Neural cell (in vitro differentiated cells): ENCODE measurements at regions not wholly inside any gene's neighbourhood (a gene's known extent, or its start where the extent isn't known, plus 50 kb on each side); places are given as distances from the start of the nearest gene placed in this dataset.
A peak's percentile ranks its signal among the peaks of the same experiment; 100 is the strongest.

Source experiments
- H2AFZ ChIP-seq: fragments of 200-600, 300-800 bp; sonication (generic), shearing (Covaris generic); 2 replicates; pipeline ENCODE4 v1.6.0; 2014; ENCODE audit warnings: low read depth, mild to moderate bottlenecking, antibody characterized with exemption, low read length, moderate library complexity
- H3F3A ChIP-seq: fragments of 200-600 bp; shearing (Covaris generic); 2 replicates; pipeline ENCODE4 v1.6.1; 2016; ENCODE audit warnings: mild to moderate bottlenecking, moderate library complexity, mixed read lengths, antibody characterized with exemption, low read length; ENCODE audit not compliant: insufficient read depth, poor library complexity, severe bottlenecking
- H3K27ac ChIP-seq: fragments of 200-600, 300-800 bp; sonication (generic), shearing (Covaris generic); 2 replicates; pipeline ENCODE4 v1.5.1; 2014; ENCODE audit warnings: mild to moderate bottlenecking, low read length, moderate library complexity
- H3K27me3 ChIP-seq: fragments of 300-800, 200-600 bp; sonication (generic), shearing (Covaris generic); 2 replicates; pipeline ENCODE4 v1.6.0; 2014; ENCODE audit warnings: mild to moderate bottlenecking, low read depth, low read length, moderate library complexity; ENCODE audit not compliant: insufficient read depth
- H3K36me3 ChIP-seq: fragments of 300-800, 200-600 bp; sonication (generic), shearing (Covaris generic); 2 replicates; pipeline ENCODE4 v1.5.1; 2014; ENCODE audit warnings: mild to moderate bottlenecking, antibody characterized with exemption, low read length, moderate library complexity; ENCODE audit not compliant: insufficient read depth
- H3K4me2 ChIP-seq: fragments of 300-800, 200-600 bp; sonication (generic), shearing (Covaris generic); 2 replicates; pipeline ENCODE4 v1.6.0; 2014; ENCODE audit warnings: mild to moderate bottlenecking, low read length
- H3K4me3 ChIP-seq: fragments of 300-800, 200-600 bp; sonication (generic), shearing (Covaris generic); 2 replicates; pipeline ENCODE4 v1.5.1; 2014; ENCODE audit warnings: mild to moderate bottlenecking, low read length, moderate library complexity
- H3K79me2 ChIP-seq: fragments of 200-600 bp; shearing (Covaris generic); replicated peaks from 2 replicates; pipeline ENCODE4 v1.6.0; 2014; ENCODE audit warnings: mild to moderate bottlenecking, low read length, moderate library complexity; ENCODE audit not compliant: insufficient read depth
- H3K9ac ChIP-seq: fragments of 300-800, 200-600 bp; sonication (generic), shearing (Covaris generic); 2 replicates; pipeline ENCODE4 v1.6.1; 2016; ENCODE audit warnings: mild to moderate bottlenecking, low read length, mixed read lengths
- H3K9me2 ChIP-seq: fragments of 200-600 bp; shearing (Covaris generic); 2 replicates; pipeline ENCODE4 v1.6.1; 2016; ENCODE audit warnings: mild to moderate bottlenecking, low read length, mixed read lengths; ENCODE audit not compliant: insufficient read depth
- H3K9me3 ChIP-seq: fragments of 200-600, 300-800 bp; sonication (generic), shearing (Covaris generic); 2 replicates; pipeline ENCODE4 v1.6.1; 2016; ENCODE audit warnings: mild to moderate bottlenecking, mixed run types, low read length, moderate library complexity, mixed read lengths
- H4K20me1 ChIP-seq: fragments of 200-600 bp; shearing (Covaris generic); 2 replicates; pipeline ENCODE4 v1.6.1; 2016; ENCODE audit warnings: mild to moderate bottlenecking, mixed run types; ENCODE audit not compliant: insufficient read depth
- EP300 ChIP-seq: fragments of 450-650 bp; conservative IDR thresholded peaks from 2 replicates; pipeline ENCODE4 v1.6.1; 2014; ENCODE audit warnings: antibody characterized with exemption, mild to moderate bottlenecking, moderate library complexity; ENCODE audit not compliant: poor library complexity, severe bottlenecking
- EZH2 ChIP-seq: fragments of 200-600, 300-800 bp; shearing (Covaris generic), sonication (generic); IDR thresholded peaks from 2 replicates; pipeline ENCODE4 v1.6.1; 2014; ENCODE audit warnings: antibody characterized with exemption, low read length, borderline replicate concordance, mild to moderate bottlenecking; ENCODE audit not compliant: insufficient read depth, poor library complexity, severe bottlenecking
- POLR2AphosphoS5 ChIP-seq: IDR thresholded peaks from 2 replicates; pipeline ENCODE4 v1.6.1; 2012
- RAD21 ChIP-seq: fragments of 450-650 bp; conservative IDR thresholded peaks from 2 replicates; pipeline ENCODE4 v1.6.1; 2014; ENCODE audit warnings: antibody characterized with exemption, mild to moderate bottlenecking, moderate library complexity
- SMC3 ChIP-seq: fragments of 450-650 bp; conservative IDR thresholded peaks from 2 replicates; pipeline ENCODE4 v1.6.1; 2014; ENCODE audit warnings: antibody characterized with exemption, mild to moderate bottlenecking, moderate library complexity; ENCODE audit not compliant: poor library complexity
- TAF1 ChIP-seq: IDR thresholded peaks from 2 replicates; pipeline ENCODE4 v1.6.1; 2012; ENCODE audit warnings: low read depth
- TF ChIP-seq, protein P1 (sequence below): fragments of 450-650 bp; IDR thresholded peaks from 2 replicates; pipeline ENCODE4 v1.5.1; 2014; ENCODE audit warnings: antibody characterized with exemption, mild to moderate bottlenecking, moderate library complexity; ENCODE audit not compliant: poor library complexity, severe bottlenecking
- TF ChIP-seq, protein P2 (sequence below): IDR thresholded peaks from 2 replicates; pipeline ENCODE4 v1.6.1; 2012; ENCODE audit warnings: borderline replicate concordance

DNA sequence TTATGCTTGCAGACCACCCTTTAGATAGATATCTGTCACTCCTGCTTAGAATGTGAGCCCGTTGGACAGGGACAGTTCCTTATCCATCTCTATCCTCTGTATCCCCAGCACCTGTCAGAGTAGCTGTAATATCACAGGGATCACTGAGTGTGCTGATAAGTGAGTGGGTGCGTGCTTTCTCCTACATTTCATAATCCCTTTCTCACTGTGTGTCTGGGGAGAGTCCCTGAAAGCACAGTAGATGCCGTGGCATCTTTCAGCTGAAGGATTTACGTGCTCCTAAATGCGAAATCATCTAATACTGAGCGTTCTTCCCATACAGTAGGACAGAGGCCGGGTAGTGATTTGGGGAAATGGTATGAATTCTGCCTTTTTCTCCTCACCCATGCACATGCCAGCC, 198.9 kb upstream of the SASH1 start:
- no peak overlapping the region for H3K27ac ChIP-seq
- H3K9me2 ChIP-seq, result no peaks in the 10 kb centered on the region
- no peaks in the 10 kb centered on the region for H4K20me1 ChIP-seq
- no peak overlapping the region for H2AFZ ChIP-seq
- no peak overlapping the region for H3K4me3 ChIP-seq
- no peaks in the 10 kb centered on the region for H3K9me3 ChIP-seq
- no peaks in the 10 kb centered on the region for H3K36me3 ChIP-seq
- no peak overlapping the region for H3K9ac ChIP-seq
- no peaks in the 10 kb centered on the region for H3F3A ChIP-seq
- H3K4me2 ChIP-seq, result no peak overlapping the region
- H3K79me2 ChIP-seq, result no peaks in the 10 kb centered on the region
- H3K27me3 ChIP-seq, result no peaks in the 10 kb centered on the region
- TF ChIP-seq EZH2, result no peak
- no peak for TF ChIP-seq RAD21
- no peak for TF ChIP-seq POLR2AphosphoS5
- no peak for TF ChIP-seq EP300

DNA sequence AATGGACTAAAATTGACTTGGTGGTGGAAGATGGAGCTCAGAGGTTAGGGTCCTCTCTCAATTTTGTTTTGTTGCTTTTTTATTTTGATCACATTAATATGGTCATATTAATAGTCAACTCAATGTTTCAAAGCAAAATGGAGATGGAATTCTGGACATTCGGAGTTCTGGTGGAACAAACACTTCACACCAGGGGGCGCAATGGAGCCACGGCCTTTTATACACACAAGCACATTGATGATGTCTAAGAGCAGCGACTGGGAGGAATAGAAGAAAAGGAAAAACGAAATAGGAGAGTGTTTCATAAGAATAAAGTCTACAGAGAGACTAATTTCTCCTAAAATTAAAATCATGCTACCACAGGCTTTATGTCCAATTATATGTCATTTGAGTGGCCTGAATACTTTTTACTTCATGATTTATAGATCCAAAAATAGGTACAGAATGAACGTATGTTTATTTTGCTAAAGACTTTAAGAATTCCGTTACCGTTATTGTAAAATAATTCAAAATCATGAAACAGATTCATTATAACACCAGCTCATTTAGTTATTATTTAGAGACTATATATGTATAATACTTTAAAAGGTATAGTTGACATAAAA, 197.6 kb upstream of the SASH1 start:
- Histone ChIP-seq H3F3A (no peaks in the 10 kb centered on the region), H3K79me2 (no peaks in the 10 kb centered on the region), H3K27ac (no peak overlapping the region), H3K9me2 (no peaks in the 10 kb centered on the region), H3K36me3 (no peaks in the 10 kb centered on the region), H3K9ac (no peak overlapping the region), H4K20me1 (no peaks in the 10 kb centered on the region), H3K4me3 (no peak overlapping the region), H3K4me2 (no peak overlapping the region), H2AFZ (no peak overlapping the region), H3K27me3 (no peaks in the 10 kb centered on the region), H3K9me3 (no peaks in the 10 kb centered on the region)
- TF ChIP-seq EP300 (no peak), TAF1 (no peak), RAD21 (peak; percentile 43), EZH2 (no peak), SMC3 (peak; percentile 50), POLR2AphosphoS5 (no peak)
- TF ChIP-seq, protein P1, sequence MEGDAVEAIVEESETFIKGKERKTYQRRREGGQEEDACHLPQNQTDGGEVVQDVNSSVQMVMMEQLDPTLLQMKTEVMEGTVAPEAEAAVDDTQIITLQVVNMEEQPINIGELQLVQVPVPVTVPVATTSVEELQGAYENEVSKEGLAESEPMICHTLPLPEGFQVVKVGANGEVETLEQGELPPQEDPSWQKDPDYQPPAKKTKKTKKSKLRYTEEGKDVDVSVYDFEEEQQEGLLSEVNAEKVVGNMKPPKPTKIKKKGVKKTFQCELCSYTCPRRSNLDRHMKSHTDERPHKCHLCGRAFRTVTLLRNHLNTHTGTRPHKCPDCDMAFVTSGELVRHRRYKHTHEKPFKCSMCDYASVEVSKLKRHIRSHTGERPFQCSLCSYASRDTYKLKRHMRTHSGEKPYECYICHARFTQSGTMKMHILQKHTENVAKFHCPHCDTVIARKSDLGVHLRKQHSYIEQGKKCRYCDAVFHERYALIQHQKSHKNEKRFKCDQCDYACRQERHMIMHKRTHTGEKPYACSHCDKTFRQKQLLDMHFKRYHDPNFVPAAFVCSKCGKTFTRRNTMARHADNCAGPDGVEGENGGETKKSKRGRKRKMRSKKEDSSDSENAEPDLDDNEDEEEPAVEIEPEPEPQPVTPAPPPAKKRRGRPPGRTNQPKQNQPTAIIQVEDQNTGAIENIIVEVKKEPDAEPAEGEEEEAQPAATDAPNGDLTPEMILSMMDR, result peak; percentile 55
- TF ChIP-seq, protein P2, sequence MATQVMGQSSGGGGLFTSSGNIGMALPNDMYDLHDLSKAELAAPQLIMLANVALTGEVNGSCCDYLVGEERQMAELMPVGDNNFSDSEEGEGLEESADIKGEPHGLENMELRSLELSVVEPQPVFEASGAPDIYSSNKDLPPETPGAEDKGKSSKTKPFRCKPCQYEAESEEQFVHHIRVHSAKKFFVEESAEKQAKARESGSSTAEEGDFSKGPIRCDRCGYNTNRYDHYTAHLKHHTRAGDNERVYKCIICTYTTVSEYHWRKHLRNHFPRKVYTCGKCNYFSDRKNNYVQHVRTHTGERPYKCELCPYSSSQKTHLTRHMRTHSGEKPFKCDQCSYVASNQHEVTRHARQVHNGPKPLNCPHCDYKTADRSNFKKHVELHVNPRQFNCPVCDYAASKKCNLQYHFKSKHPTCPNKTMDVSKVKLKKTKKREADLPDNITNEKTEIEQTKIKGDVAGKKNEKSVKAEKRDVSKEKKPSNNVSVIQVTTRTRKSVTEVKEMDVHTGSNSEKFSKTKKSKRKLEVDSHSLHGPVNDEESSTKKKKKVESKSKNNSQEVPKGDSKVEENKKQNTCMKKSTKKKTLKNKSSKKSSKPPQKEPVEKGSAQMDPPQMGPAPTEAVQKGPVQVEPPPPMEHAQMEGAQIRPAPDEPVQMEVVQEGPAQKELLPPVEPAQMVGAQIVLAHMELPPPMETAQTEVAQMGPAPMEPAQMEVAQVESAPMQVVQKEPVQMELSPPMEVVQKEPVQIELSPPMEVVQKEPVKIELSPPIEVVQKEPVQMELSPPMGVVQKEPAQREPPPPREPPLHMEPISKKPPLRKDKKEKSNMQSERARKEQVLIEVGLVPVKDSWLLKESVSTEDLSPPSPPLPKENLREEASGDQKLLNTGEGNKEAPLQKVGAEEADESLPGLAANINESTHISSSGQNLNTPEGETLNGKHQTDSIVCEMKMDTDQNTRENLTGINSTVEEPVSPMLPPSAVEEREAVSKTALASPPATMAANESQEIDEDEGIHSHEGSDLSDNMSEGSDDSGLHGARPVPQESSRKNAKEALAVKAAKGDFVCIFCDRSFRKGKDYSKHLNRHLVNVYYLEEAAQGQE, result no peak
